Activated B cell treated with CpG ODN at 0.5 μM for 24 hours (primary cell): ENCODE measurements at regions not wholly inside any gene's neighbourhood (a gene's known extent, or its start where the extent isn't known, plus 50 kb on each side); places are given as distances from the start of the nearest gene placed in this dataset.

Experiments used
- ATAC-seq: fragments of 200-7000 bp; cut with Tn5 transposase; one replicate; pipeline ENCODE4 v1.10.0; 2021; ENCODE audit warnings: low read depth, mild to moderate bottlenecking, moderate library complexity
- CTCF ChIA-PET: fragments of 350-600 bp; sonication (Branson Sonifier 250); formaldehyde crosslinking; loops from one replicate; lab custom pipeline; 2021; ENCODE audit warnings: antibody characterized with exemption; lab: Charles Lee
- POLR2A ChIA-PET: fragments of 350-600 bp; sonication (Branson Sonifier 250); formaldehyde crosslinking; loops from one replicate; lab custom pipeline; 2021; ENCODE audit warnings: antibody characterized with exemption; lab: Charles Lee
- DNase-seq: peaks from one replicate; pipeline ENCODE4 v3.0.0; 2022
- H3K27ac Mint-ChIP-seq: one replicate; pipeline ENCODE4 v1.8.0; 2020; ENCODE audit warnings: mixed read lengths
- H3K27me3 Mint-ChIP-seq: one replicate; pipeline ENCODE4 v1.8.0; 2021; ENCODE audit warnings: mixed read lengths
- H3K36me3 Mint-ChIP-seq: one replicate; pipeline ENCODE4 v1.8.0; 2021; ENCODE audit warnings: low read depth, mixed read lengths
- H3K4me1 Mint-ChIP-seq: one replicate; pipeline ENCODE4 v1.8.0; 2021; ENCODE audit warnings: mixed read lengths
- H3K4me3 Mint-ChIP-seq: one replicate; pipeline ENCODE4 v1.8.0; 2020; ENCODE audit warnings: mild to moderate bottlenecking, mixed read lengths
- H3K9me3 Mint-ChIP-seq: one replicate; pipeline ENCODE4 v1.8.0; 2020; ENCODE audit warnings: mixed read lengths
- CTCF ChIP-seq: fragments of 200-600 bp; IDR thresholded peaks from one replicate; pipeline ENCODE4 v1.8.0; 2022; ENCODE audit warnings: antibody characterized with exemption, mild to moderate bottlenecking
- intact Hi-C: fragments of 100-400 bp; cut with micrococcal nuclease; formaldehyde crosslinking; loops from one replicate; pipeline ENCODE4 v1.15.1; 2024

- ChIA-PET CTCF (no interaction called here), POLR2A (no interaction called here)
- H3K4me1 Mint-ChIP-seq, result peaks cover 28% of the 10 kb centered on the region
- TF ChIP-seq CTCF, result no peak
- no peaks in the 10 kb centered on the region for H3K9me3 Mint-ChIP-seq
- no peaks in the 10 kb centered on the region for H3K36me3 Mint-ChIP-seq
- H3K4me3 Mint-ChIP-seq, result no peak overlapping the region
- no peaks in the 10 kb centered on the region for H3K27me3 Mint-ChIP-seq
- no peak for DNase-seq
- no peak overlapping the region for H3K27ac Mint-ChIP-seq
- ATAC-seq, result no peak
- intact Hi-C loops, result no loop called here
These were observed 138.1 kb upstream of the ALKAL2 start for GRCh38 chr2:425947-426346.

GRCh38 chr2:425243-425642 lies 137.4 kb upstream of the ALKAL2 start:
- ChIA-PET CTCF (no interaction called here), POLR2A (no interaction called here)
- Mint-ChIP-seq H3K36me3 (no peaks in the 10 kb centered on the region), H3K27ac (no peak overlapping the region), H3K9me3 (no peaks in the 10 kb centered on the region), H3K27me3 (no peaks in the 10 kb centered on the region), H3K4me3 (no peak overlapping the region), H3K4me1 (peaks cover 21% of the 10 kb centered on the region)
- ATAC-seq, result no peak
- no peak for TF ChIP-seq CTCF
- intact Hi-C loops, result no loop called here
- DNase-seq, result no peak

- Mint-ChIP-seq H3K27ac (no peak overlapping the region), H3K36me3 (no peaks in the 10 kb centered on the region), H3K9me3 (no peaks in the 10 kb centered on the region), H3K27me3 (no peaks in the 10 kb centered on the region), H3K4me3 (no peak overlapping the region), H3K4me1 (peaks cover 14% of the 10 kb centered on the region)
- DNase-seq (no peak), ATAC-seq (no peak)
- ChIA-PET POLR2A (interaction anchor here (0.6 kb wide), 1 partner anchor 12 kb away, joined by 3 read pairs; no protein-coding TSS in a partner anchor), CTCF (no interaction called here)
- intact Hi-C loops, result no loop called here
- no peak for TF ChIP-seq CTCF
These were observed 136.6 kb upstream of the ALKAL2 start for GRCh38 chr2:424306-425171.

GRCh38 chr2:423479-423878 lies 135.6 kb upstream of the ALKAL2 start:
- POLR2A ChIA-PET, result no interaction called here

More at GRCh38 chr2:423479-423878, 135.6 kb upstream of the ALKAL2 start:
- DNase-seq (no peak), ATAC-seq (no peak)
- intact Hi-C loops, result no loop called here
- Mint-ChIP-seq H3K4me3 (no peak overlapping the region), H3K27ac (no peak overlapping the region), H3K9me3 (no peaks in the 10 kb centered on the region), H3K36me3 (no peaks in the 10 kb centered on the region), H3K4me1 (peaks cover 6% of the 10 kb centered on the region), H3K27me3 (peaks cover 3% of the 10 kb centered on the region)
- TF ChIP-seq CTCF, result no peak
- CTCF ChIA-PET, result no interaction called here
